HG02642 (cell line): ENCODE measurements at regions not wholly inside any gene's neighbourhood (a gene's known extent, or its start where the extent isn't known, plus 50 kb on each side); places are given as distances from the start of the nearest gene placed in this dataset.
"Not testable (repeated sequence)": the region's sequence is repeated elsewhere in the genome, so short reads cannot be mapped to it uniquely, and the experiment has no call there.

Experiments
- ATAC-seq: cut with Tn5 transposase; IDR thresholded peaks from one replicate; pipeline ENCODE4 v1.9.1; 2021; ENCODE audit warnings: mild to moderate bottlenecking; ENCODE audit not compliant: unreplicated experiment, poor library complexity

- ATAC-seq = not testable (repeated sequence)
Measured at GRCh38 chr2:89198026-89198425, 506.6 kb downstream of the RPIA start.

DNA sequence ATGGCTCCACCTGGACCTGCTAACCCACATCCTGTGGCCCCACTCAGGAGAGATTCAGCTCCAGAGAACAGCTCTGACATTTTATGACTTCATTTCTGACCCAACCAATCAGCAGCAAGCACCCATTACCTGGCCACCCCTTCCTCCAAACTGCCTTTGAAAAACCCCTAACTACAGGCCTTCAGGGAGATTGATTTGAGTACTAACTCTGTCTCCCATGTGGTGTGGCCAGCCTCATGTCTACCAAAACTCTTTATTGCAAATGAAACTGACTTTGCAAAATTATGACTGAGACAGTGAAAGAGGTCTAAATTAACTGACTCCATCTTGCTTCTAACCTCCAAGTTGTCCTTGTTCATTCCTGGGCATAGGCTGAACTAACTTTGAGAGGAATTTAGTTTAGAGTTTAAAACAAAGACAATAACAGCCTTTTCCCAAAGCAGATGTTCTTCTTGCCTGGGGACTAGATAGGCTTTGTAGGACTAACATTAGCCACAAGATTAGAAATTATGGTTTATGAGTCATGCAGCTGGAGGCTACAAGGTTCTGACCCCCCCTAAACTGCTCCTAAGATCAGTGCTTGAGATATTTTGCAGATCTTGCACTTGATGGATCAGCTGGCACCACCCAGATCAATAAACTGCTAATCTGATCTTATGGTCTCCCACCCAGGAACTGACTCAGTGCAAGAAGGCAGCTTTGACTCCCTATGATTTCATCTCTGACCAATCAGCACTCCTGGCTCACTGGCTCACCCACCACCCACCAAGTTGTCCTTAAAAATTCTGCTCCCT is 508.2 kb downstream of the RPIA start:
- ATAC-seq = not testable (repeated sequence)

- ATAC-seq = not testable (repeated sequence)
Measured at GRCh38 chr2:89200247-89200527, 508.7 kb downstream of the RPIA start.

DNA sequence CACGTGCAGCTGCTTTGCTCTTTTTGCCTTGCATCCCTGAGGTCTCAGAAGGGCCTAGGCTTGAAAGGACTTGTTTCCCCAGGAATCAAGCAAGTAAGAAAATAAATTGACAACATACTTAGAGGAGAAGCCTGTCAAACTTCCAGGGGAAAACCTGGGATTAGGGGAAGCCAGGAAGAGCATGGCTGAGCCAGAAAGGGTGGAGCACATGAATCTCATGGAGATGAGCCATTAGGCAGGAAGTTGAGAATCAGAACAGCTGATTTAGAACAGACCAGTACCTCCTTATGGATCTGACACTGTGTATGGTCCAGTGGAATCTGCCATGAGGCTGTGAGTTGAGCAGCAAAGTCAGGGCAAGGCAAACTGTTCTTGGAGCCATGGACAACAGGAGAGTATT is 511.0 kb downstream of the RPIA start:
- not testable (repeated sequence) for ATAC-seq

DNA sequence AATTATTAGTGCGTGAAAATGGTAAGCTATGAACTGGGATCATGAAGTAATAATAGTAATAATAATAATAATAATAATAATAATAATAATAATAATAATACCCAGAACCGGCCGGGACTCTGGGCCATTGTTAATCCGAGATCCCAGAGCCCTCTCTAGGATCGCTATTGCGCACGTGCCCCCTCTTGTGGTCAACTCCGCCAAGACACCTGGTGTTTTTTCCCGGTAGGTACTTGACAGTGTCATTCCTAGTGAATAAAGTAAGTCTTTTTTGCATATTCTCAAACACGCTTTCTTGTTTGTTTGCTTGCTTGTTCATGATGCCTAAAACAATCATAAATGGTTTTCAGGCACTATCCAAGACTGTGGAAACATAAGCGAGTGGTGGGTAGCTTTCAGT is 513.7 kb downstream of the RPIA start:
- ATAC-seq = peak; percentile 78

DNA sequence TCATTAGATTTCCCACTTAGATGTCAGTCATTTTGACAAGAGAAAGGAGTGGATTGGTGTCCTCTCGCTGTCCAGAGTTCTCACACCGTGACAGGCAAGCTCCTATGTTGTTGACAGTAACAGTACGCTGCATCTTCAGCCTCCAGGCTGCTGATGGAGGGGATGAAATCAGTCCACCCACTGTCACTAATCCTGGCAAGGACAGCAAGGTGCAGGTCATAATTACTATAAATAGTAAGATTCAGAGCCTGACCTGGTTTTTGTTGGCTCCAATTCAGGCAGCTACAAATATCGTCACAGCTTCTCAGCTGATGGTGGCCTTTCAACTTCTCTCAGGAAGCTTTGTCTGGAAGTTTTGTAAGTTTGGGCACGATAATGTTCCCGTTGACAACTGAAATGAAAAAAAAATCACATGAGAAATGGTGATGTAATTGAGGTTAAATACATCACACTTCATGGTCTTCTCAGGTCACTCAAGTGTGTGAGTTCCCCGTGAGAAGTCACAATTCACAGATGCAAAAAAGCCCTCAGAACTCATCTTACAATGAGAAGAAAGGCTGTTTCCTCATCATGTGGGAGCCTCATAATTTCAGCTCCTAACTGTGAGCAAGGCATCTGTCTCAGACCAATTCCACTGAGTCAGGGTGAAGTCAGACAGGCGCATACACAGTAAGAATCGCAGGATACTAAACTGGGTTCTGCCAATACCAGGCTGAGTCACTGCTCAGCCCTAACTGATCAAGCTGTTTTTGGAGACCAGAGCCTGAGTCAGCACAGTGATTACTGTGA is 516.9 kb downstream of the RPIA start:
- ATAC-seq = not testable (repeated sequence)

GRCh38 chr2:89213151-89213550 is 521.7 kb downstream of the RPIA start:
- ATAC-seq = peak; percentile 44

- ATAC-seq = not testable (repeated sequence)
Measured at GRCh38 chr2:89213811-89214210, 522.3 kb downstream of the RPIA start.

- not testable (repeated sequence) for ATAC-seq
Measured at GRCh38 chr2:89221474-89221873, 530.0 kb downstream of the RPIA start.

GRCh38 chr2:89222063-89222732 is 530.7 kb downstream of the RPIA start:
- not testable (repeated sequence) for ATAC-seq

- not testable (repeated sequence) for ATAC-seq
Measured at GRCh38 chr2:89224803-89225202, 533.3 kb downstream of the RPIA start.

GRCh38 chr2:89229979-89230378 is 538.5 kb downstream of the RPIA start:
- not testable (repeated sequence) for ATAC-seq

DNA sequence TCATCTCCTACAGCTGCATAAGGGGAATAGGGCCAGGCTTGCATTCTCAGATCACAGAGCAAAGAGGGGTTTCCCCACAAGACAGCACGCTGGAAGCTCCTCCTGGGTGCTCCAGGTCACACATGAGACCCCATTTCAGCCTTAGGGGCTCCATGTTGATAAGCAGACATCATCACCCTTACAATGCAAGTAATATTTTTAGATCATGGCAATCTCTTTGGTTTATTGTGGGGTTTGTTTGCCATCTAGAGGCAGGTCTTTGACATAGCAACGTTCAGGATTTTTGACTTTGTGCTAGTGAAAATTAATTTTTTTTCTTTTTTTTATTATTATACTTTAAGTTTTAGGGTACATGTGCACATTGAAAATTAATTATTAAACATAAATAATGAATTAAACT is 539.8 kb downstream of the RPIA start:
- not testable (repeated sequence) for ATAC-seq

DNA sequence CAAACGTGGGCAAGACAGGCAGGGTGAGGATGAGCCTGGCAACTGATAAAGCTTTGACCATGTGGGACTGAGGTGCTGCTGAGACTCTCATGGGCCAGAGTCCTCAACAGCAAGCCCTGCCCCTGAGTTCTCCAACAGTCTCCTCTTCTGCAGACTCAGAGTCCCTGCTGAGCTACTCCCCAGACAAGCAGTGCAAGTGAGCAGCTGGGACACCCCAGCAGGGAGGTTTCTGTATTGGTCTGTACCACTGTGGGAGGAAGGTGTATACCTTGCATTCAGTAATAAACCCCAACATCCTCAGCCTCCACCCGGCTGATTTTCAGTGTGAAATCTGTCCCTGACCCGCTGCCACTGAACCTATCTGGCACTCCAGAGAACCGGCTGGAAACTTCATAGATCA is 542.5 kb downstream of the RPIA start:
- ATAC-seq = not testable (repeated sequence)

GRCh38 chr2:89234818-89235466 is 543.5 kb downstream of the RPIA start:
- not testable (repeated sequence) for ATAC-seq

- not testable (repeated sequence) for ATAC-seq
Measured at GRCh38 chr2:89236832-89237450, 545.5 kb downstream of the RPIA start.

- ATAC-seq = not testable (repeated sequence)
Measured at GRCh38 chr2:89237783-89238182, 546.3 kb downstream of the RPIA start.

DNA sequence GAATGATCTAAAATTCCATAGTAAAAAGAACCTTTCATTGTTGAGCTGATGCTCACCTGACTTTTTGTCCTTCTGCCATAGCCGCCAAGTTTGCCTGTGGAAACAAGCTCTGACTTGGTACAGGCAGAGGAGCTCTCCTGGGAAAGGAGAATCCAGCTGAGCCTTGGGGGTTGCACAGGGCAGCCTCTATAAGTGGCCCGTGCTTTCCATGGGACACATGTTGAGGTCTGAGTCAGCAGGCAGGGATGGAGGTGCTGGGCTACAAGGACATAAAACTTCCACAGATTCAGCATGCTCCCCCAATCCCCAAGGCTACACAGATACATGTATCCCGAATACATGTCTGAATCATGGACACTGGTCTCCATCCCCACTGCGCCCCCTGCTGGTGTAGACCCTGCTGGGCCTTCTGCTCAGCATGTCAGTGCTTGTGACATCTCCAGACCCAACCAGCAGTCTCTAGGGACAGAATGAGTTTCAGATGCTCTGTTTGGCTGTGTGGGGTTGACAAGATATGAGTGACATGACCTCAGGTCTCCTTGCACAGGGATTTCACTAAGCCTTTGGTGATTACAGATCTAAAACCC is 551.7 kb downstream of the RPIA start:
- ATAC-seq = peak; percentile 96

DNA sequence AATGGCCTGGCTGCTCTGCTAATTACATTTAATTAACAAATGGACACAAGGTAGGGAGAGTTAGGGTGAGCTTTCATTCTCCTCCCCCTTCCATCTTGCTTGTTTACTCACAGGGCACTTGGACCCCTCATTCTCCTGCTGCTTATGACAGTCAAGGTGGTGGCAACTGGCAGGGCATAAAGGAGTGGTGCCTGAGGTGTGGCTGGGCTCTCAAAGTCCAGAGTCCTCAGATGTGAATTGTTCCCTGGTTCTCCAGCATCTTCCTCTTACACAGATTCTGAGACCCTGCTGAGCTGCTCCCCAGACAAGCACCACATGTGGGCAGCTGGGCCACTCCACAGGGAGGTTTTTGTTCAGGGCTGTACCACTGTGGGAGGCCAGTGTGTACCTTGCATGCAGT is 552.9 kb downstream of the RPIA start:
- not testable (repeated sequence) for ATAC-seq

- ATAC-seq = not testable (repeated sequence)
Measured at GRCh38 chr2:89245478-89245877, 554.0 kb downstream of the RPIA start.
